Activated naive CD8-positive, alpha-beta T cell treated with anti-CD3 and anti-CD28 coated beads, Interleukin-2, amount 50 U/mL, for 24 hours (primary cell): ENCODE measurements at regions not wholly inside any gene's neighbourhood (a gene's known extent, or its start where the extent isn't known, plus 50 kb on each side); places are given as distances from the start of the nearest gene placed in this dataset.

Experiments
- ATAC-seq: fragments of 150-1000 bp; cut with Tn5 transposase; one replicate; pipeline ENCODE4 v1.10.0; 2021
- DNase-seq: peaks from one replicate; pipeline ENCODE4 v3.0.0; 2021
- H3K27ac Mint-ChIP-seq: one replicate; pipeline ENCODE4 v1.8.0; 2021; ENCODE audit warnings: mild to moderate bottlenecking, mixed read lengths
- H3K27me3 Mint-ChIP-seq: one replicate; pipeline ENCODE4 v1.8.0; 2021; ENCODE audit warnings: mixed read lengths
- H3K36me3 Mint-ChIP-seq: one replicate; pipeline ENCODE4 v1.8.0; 2021; ENCODE audit warnings: low read depth, mixed read lengths
- H3K4me1 Mint-ChIP-seq: one replicate; pipeline ENCODE4 v1.8.0; 2021; ENCODE audit warnings: mixed read lengths
- H3K4me3 Mint-ChIP-seq: one replicate; pipeline ENCODE4 v1.8.0; 2021; ENCODE audit warnings: mild to moderate bottlenecking, moderate library complexity, mixed read lengths
- H3K9me3 Mint-ChIP-seq: one replicate; pipeline ENCODE4 v1.8.0; 2021; ENCODE audit warnings: mixed read lengths

DNA sequence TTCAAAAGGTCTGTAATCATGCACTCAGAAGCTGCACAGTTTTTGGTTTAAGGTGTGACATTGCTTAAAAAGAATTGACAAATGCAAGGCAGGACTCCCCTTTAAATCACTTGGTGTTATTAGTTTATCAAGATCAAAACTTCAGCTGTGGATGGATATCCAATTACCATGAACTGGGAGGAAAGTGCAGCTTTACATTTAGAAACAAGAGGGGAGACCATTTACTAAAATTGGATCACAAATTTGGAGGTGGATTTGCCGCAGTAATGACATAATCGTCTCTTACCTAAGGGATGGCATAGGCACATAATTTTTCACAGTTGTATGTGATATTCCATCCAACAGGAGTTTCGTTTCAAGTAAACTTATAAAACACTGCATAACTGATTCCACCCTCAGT, 1610.2 kb downstream of the SLITRK5 start:
- no peak overlapping the region for H3K4me3 Mint-ChIP-seq
- H3K36me3 Mint-ChIP-seq: no peaks in the 10 kb centered on the region
- peaks cover 3% of the 10 kb centered on the region for H3K9me3 Mint-ChIP-seq
- no peaks in the 10 kb centered on the region for H3K4me1 Mint-ChIP-seq
- no peak overlapping the region for H3K27ac Mint-ChIP-seq
- ATAC-seq: no peak
- no peak for DNase-seq
- no peaks in the 10 kb centered on the region for H3K27me3 Mint-ChIP-seq

DNA sequence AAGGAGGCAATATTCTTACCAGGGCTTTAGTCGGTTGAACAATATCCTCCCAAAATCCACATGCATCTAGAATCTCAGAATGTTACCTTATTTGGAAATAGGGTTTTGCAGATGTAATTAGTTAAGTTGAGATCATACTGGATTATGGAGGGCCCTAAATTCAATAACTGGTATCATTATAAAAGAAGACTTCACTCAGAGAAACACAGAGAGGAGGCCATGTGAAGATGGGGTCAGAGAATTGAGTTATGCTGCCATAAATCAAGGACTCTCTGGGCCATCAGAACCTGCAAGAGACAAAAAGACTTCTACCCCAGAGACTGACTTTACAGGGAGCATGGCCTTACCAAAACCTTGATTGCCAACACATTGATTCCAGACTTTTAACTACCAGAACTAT, 1611.1 kb downstream of the SLITRK5 start:
- Mint-ChIP-seq H3K4me3 (no peak overlapping the region), H3K27ac (no peak overlapping the region), H3K27me3 (no peaks in the 10 kb centered on the region), H3K4me1 (no peaks in the 10 kb centered on the region), H3K9me3 (peaks cover 3% of the 10 kb centered on the region), H3K36me3 (no peaks in the 10 kb centered on the region)
- ATAC-seq (no peak), DNase-seq (no peak)

DNA sequence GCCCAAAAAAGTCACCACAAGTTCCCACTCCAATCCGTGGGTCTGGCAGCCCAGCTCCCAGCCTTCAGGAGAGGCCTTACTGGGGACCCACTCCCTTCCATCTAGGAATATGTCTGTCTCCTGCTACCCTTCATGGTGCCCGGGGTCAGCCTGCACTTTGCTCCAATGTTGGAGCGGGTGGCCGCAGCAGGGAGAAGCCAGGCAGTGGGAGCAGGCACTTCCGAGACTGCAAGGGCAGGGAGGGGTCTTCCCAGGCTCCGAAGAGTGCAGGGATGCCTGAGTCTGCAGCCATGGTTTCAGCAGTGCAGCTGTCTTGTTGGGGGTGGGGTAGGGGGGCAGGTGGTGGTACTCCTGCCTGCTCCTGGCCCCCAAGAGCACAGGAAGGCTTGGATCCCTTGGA, 1616.2 kb downstream of the SLITRK5 start:
- no peak overlapping the region for H3K4me3 Mint-ChIP-seq
- no peak overlapping the region for H3K27ac Mint-ChIP-seq
- DNase-seq: no peak
- H3K4me1 Mint-ChIP-seq: no peaks in the 10 kb centered on the region
- peaks cover 13% of the 10 kb centered on the region for H3K9me3 Mint-ChIP-seq
- H3K27me3 Mint-ChIP-seq: no peaks in the 10 kb centered on the region
- H3K36me3 Mint-ChIP-seq: no peaks in the 10 kb centered on the region
- no peak for ATAC-seq

DNA sequence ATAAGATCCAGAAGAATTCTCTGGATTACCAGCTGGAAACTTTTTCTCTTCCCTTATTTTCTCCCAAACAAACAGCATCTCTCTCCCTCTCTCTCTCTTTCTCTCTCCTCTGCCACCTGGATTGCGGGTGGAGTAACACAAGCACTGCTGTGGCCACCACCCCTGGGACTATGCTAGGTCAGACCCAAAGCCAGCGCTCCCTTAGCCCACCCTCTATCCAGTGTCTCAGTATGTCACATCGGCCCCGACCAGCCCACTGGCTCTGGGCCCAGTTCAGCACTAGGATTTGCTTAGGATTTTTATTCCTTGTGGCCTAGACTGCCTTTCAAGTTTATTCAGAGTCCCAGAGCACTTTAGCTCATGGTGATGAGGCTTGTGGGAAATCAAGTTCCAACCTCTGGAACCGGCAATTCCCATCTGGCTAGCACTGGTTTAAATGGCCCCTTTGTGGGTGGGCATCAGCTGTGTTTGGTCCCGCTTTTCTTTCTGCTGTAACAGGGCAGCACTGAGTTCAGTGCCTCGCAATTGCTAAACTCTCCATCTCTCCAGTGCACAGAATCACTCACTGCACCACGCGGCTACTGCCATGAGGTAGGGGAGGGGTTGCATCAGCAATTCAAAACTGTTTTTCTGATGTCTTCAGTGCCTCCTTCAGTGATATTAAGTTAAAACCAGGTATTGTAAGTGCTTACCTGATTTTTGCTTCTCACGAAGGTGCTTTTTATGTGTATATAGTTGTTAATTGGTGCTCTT, 1623.1 kb downstream of the SLITRK5 start:
- peaks cover 7% of the 10 kb centered on the region for H3K9me3 Mint-ChIP-seq
- no peak overlapping the region for H3K4me3 Mint-ChIP-seq
- no peaks in the 10 kb centered on the region for H3K4me1 Mint-ChIP-seq
- ATAC-seq (no peak), DNase-seq (no peak)
- H3K27ac Mint-ChIP-seq: no peak overlapping the region
- no peaks in the 10 kb centered on the region for H3K27me3 Mint-ChIP-seq
- H3K36me3 Mint-ChIP-seq: no peaks in the 10 kb centered on the region

DNA sequence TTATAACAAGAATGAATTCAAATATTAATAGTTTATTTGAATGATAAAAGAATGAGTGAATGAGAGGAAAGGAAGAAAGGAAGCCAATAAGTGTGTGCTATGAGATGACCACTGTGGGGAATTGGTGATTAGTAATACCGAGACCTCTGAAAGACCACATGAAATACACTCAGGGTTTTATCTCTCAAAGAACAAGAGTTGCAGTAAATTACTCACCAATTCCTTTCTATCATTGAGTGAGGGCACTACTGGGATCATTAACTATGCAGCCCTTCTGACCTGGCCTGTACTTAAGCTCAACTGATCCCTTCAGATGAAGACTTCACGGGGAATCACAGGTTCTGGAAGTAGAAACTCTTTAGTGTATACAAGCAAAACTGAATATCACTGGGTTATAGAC, 1636.1 kb downstream of the SLITRK5 start:
- no peak for ATAC-seq
- no peaks in the 10 kb centered on the region for H3K36me3 Mint-ChIP-seq
- no peak overlapping the region for H3K4me3 Mint-ChIP-seq
- no peaks in the 10 kb centered on the region for H3K27me3 Mint-ChIP-seq
- no peaks in the 10 kb centered on the region for H3K4me1 Mint-ChIP-seq
- DNase-seq: no peak
- peaks cover 24% of the 10 kb centered on the region for H3K9me3 Mint-ChIP-seq
- no peak overlapping the region for H3K27ac Mint-ChIP-seq

DNA sequence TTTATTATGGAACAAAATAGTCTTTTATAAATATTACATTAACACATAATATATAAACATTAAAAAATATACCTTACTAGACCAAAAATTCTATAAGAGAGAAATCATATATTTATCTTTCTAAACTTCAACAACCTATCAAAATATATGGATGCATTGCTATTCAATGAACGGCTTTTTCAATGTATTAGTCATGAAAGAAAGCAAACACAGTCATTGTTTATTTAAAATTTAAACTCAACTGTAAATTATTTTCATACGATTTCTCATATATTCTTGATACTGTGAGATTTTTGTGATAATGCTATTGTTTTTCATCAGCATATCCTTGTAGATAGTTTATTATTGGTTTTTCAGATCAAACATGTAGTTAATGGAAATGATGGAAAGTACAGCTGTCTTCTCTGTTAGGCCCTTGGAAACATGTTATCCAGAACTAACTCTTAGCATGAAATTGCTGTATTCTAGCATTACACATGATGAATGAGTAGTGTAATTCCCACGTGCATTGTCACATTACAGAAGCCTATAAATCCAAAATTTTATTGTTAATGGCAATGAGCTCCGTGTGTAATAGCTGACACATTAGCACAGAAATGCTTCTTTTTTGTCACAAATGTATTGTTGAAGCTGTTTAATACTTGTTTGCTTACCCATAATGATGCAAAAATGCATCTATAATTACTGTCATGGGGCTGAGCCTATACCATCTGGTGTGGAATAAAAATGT, 1639.9 kb downstream of the SLITRK5 start:
- Mint-ChIP-seq H3K9me3 (peaks cover 10% of the 10 kb centered on the region), H3K36me3 (no peaks in the 10 kb centered on the region), H3K27me3 (no peaks in the 10 kb centered on the region), H3K4me1 (no peaks in the 10 kb centered on the region), H3K27ac (no peak overlapping the region), H3K4me3 (no peak overlapping the region)
- ATAC-seq (no peak), DNase-seq (no peak)

DNA sequence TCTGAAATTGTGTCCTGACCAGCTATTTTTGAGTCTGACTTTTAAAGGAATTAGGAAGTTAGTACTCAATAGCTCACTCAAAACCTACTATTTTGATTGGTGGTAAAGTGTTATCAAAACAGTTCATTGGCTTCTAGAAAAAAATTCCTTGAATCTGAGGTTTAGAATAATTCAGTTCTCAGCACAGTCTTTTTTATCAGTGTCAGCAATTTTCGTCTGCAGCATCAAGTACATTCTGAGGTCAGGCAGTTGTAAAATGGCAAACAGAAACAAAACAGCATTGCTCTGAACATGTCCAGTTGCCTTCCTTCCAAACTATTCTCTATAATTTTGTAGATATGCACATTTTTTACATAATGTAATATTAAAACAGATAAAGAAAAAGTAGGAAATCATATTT, 1644.1 kb downstream of the SLITRK5 start:
- Mint-ChIP-seq H3K36me3 (no peaks in the 10 kb centered on the region), H3K9me3 (peaks cover 8% of the 10 kb centered on the region), H3K4me1 (no peaks in the 10 kb centered on the region), H3K27ac (no peak overlapping the region), H3K4me3 (no peak overlapping the region), H3K27me3 (no peaks in the 10 kb centered on the region)
- no peak for DNase-seq
- ATAC-seq: no peak

DNA sequence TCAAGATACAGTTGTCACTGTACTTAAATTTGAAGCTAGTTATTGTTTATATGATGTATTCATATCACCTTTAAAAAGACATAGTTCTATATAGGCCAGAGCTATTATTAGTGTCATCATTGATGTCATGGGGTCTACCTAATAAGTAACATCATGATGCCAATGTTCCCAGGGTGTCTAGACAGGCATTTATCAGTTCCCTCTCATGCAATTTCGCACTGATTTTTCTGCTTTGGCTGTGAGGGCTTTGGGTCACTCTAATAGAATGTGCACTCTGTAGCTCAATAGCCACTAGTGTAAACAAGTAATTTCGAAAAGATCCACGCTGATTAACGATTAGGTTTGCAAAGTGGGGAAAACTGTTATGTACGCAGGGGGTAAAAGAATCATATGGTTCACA, 1651.3 kb downstream of the SLITRK5 start:
- DNase-seq: no peak
- H3K27ac Mint-ChIP-seq: no peak overlapping the region
- peaks cover 16% of the 10 kb centered on the region for H3K9me3 Mint-ChIP-seq
- no peak overlapping the region for H3K4me3 Mint-ChIP-seq
- no peak for ATAC-seq
- no peaks in the 10 kb centered on the region for H3K4me1 Mint-ChIP-seq
- no peaks in the 10 kb centered on the region for H3K27me3 Mint-ChIP-seq
- no peaks in the 10 kb centered on the region for H3K36me3 Mint-ChIP-seq

DNA sequence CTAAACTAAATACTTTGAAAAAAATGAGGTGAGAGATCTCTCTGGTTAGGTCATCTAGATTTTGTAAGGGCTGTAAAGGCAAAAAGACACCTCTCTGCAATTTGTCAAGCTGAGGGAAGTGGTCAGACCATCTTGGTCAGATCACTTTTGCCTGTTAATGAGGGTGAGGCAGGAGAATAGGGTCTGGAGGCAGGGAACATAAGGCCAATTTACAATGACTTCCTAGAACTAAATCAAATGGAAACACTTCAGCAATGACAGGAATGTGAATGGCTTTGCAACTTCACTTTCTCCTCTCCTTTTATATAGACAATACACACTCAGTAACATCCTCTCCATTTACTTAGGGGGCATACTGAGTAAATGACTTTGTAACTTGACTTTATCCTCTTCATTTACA, 1653.4 kb downstream of the SLITRK5 start:
- ATAC-seq: no peak
- Mint-ChIP-seq H3K9me3 (peaks cover 21% of the 10 kb centered on the region), H3K4me1 (no peaks in the 10 kb centered on the region), H3K27me3 (no peaks in the 10 kb centered on the region), H3K36me3 (no peaks in the 10 kb centered on the region), H3K4me3 (no peak overlapping the region), H3K27ac (no peak overlapping the region)
- DNase-seq: no peak

DNA sequence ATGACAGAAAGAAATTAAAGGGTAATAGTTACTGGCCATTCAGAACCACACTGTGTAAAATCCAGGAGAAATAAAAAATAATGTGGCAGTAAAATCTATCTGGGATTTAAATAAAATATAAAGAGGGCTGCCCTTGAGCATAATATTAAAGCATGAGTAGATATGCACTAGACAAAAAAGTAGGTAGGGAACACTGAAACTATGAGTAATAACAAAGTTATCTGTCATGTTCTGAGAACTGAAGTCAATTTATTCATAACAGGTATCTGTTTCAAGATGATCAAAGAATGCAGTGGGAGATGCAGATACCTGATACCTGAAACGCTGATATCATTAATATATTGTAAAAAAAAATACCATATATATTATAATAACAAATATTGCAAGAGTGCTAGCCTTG, 1672.0 kb downstream of the SLITRK5 start:
- no peaks in the 10 kb centered on the region for H3K27me3 Mint-ChIP-seq
- H3K4me1 Mint-ChIP-seq: no peaks in the 10 kb centered on the region
- H3K4me3 Mint-ChIP-seq: no peak overlapping the region
- H3K9me3 Mint-ChIP-seq: peaks cover 5% of the 10 kb centered on the region
- H3K27ac Mint-ChIP-seq: no peak overlapping the region
- H3K36me3 Mint-ChIP-seq: no peaks in the 10 kb centered on the region
- no peak for DNase-seq
- ATAC-seq: no peak

DNA sequence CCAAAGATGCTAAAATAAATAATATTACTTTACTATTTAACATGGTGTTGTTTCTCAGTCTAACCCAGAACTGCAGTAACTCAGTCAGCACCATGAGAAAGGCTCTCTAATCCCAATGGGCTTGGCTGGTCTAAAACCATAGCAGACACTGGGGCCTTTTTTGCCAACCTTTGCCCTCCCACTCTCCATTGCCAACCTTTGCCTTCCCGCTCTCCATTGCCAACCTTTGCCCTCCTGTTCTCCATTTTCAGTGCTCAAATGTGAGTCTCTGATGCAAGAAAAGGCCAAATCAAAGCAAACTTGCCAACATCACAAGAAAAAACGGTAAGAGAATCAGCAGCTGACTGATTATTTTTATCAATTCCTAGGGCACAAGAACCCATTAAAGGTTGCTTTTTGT, 1681.2 kb downstream of the SLITRK5 start:
- no peaks in the 10 kb centered on the region for H3K4me1 Mint-ChIP-seq
- peaks cover 7% of the 10 kb centered on the region for H3K9me3 Mint-ChIP-seq
- H3K27me3 Mint-ChIP-seq: no peaks in the 10 kb centered on the region
- H3K4me3 Mint-ChIP-seq: no peak overlapping the region
- ATAC-seq (no peak), DNase-seq (no peak)
- H3K27ac Mint-ChIP-seq: no peak overlapping the region
- no peaks in the 10 kb centered on the region for H3K36me3 Mint-ChIP-seq

DNA sequence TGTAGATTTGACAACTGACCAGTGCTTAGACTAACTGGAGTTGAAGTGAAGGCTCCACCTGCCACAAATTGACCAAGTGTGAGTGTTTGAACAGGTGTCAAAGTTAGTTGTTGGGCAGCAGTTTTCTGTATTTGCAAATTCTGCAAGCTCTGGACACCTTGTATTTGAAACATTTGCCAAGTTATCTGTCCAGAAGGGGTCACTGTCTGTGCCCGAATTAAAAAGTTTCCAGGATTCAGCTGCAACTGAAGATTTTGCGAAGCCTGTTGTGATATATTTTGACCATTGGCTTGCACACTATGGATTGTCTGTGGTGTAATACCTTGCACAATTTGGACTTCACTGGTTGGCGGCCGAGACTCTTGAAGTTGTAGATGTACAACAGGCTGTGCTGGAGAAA, 1690.7 kb downstream of the SLITRK5 start:
- Mint-ChIP-seq H3K36me3 (no peaks in the 10 kb centered on the region), H3K27ac (no peak overlapping the region), H3K4me3 (no peak overlapping the region), H3K9me3 (peaks cover 16% of the 10 kb centered on the region), H3K4me1 (no peaks in the 10 kb centered on the region), H3K27me3 (no peaks in the 10 kb centered on the region)
- DNase-seq (no peak), ATAC-seq (no peak)

DNA sequence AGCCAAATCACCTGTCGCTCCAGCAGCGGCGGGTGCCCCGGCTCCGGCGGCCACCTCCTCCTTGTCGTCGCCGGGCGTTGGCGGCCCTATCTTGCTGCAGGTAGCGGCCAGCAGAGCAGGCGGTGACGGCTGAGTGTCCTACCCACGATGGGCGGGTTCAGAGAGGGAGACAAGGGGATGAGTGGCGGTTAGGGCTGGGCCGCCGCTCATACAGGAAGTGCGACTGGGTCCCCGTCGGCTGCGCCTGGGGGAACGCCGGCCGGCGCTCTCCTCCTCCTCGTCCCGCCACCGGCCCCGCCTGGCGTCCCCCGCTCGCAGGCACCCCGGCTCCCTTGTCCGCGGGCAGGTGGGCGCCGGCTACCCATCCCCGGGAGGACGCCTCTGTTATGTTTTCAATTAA, 1692.0 kb downstream of the SLITRK5 start:
- no peak overlapping the region for H3K4me3 Mint-ChIP-seq
- ATAC-seq: no peak
- no peaks in the 10 kb centered on the region for H3K4me1 Mint-ChIP-seq
- DNase-seq: no peak
- H3K27ac Mint-ChIP-seq: no peak overlapping the region
- no peaks in the 10 kb centered on the region for H3K36me3 Mint-ChIP-seq
- no peaks in the 10 kb centered on the region for H3K27me3 Mint-ChIP-seq
- H3K9me3 Mint-ChIP-seq: peaks cover 15% of the 10 kb centered on the region

DNA sequence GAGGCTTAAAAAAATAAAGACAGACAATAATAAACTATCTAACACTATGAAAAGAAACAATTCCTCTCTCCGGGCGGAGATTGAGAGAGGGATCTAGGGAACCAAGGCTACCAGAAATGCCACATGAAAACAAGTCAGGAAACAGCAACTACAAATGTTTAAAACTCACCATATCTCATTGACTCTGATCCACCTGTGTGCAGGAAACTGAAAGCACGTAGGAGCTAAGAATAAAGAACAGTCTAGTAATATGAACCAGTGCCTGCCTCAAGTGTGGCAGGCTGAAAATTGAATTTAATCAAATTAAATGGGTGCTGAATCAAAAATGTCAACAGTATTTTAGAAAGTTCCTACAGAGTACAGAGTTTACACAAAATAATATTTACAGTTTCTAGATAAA, 1701.0 kb downstream of the SLITRK5 start:
- H3K27ac Mint-ChIP-seq: no peak overlapping the region
- peaks cover 13% of the 10 kb centered on the region for H3K9me3 Mint-ChIP-seq
- no peaks in the 10 kb centered on the region for H3K27me3 Mint-ChIP-seq
- H3K36me3 Mint-ChIP-seq: no peaks in the 10 kb centered on the region
- H3K4me1 Mint-ChIP-seq: no peaks in the 10 kb centered on the region
- ATAC-seq (no peak), DNase-seq (no peak)
- no peak overlapping the region for H3K4me3 Mint-ChIP-seq

DNA sequence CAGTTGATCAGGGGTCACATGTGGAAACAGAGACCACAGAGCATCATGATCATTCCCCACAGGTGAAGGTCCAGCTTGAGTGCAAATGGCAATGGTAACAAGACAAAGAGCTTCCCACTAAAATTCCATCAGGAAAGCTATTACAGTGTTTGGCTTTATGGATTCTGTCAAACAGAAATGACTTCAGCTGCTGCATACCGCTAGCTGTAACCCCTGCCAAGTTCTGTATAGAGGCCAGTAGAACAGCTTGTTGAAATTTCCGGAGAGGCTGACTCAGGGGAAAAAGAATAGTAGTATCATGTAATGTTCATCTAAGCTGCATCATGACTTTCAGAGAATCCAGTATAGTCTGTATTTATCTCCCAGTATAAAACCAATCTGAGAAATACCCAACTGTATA, 1704.7 kb downstream of the SLITRK5 start:
- Mint-ChIP-seq H3K9me3 (peaks cover 21% of the 10 kb centered on the region), H3K27me3 (no peaks in the 10 kb centered on the region), H3K27ac (no peak overlapping the region), H3K4me3 (no peak overlapping the region), H3K4me1 (no peaks in the 10 kb centered on the region), H3K36me3 (no peaks in the 10 kb centered on the region)
- DNase-seq: no peak
- ATAC-seq: no peak
